ENCODE measurements at regions not wholly inside any gene's neighbourhood (a gene's known extent, or its start where the extent isn't known, plus 50 kb on each side); places are given as distances from the start of the nearest gene placed in this dataset.
A peak's percentile ranks its signal among the peaks of the same experiment; 100 is the strongest.

DNA sequence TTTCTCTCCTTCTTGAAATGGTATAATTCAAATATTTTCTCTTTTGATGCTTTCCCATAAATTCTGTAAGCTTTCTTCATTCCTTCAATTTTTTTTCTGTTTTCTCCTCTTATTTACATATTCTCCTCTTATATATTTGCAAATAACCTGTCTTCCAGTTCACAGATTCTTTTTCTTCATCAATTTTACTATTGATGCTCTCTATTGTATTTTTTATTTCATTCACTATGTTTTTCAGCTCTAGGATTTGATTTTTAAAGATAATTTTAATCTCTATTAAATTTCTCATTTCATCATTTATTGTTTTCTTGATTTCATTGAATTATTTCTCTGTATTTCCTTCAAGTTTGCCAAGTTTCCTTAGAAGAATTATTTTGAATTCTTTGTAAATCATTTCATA, 54.0 kb upstream of the PRPS1L1 start:
- H3K27ac ChIP-seq = no peak overlapping the region
- TF ChIP-seq, protein P1, sequence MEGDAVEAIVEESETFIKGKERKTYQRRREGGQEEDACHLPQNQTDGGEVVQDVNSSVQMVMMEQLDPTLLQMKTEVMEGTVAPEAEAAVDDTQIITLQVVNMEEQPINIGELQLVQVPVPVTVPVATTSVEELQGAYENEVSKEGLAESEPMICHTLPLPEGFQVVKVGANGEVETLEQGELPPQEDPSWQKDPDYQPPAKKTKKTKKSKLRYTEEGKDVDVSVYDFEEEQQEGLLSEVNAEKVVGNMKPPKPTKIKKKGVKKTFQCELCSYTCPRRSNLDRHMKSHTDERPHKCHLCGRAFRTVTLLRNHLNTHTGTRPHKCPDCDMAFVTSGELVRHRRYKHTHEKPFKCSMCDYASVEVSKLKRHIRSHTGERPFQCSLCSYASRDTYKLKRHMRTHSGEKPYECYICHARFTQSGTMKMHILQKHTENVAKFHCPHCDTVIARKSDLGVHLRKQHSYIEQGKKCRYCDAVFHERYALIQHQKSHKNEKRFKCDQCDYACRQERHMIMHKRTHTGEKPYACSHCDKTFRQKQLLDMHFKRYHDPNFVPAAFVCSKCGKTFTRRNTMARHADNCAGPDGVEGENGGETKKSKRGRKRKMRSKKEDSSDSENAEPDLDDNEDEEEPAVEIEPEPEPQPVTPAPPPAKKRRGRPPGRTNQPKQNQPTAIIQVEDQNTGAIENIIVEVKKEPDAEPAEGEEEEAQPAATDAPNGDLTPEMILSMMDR (conservative IDR thresholded peaks at IDR 0.05) = no peak

DNA sequence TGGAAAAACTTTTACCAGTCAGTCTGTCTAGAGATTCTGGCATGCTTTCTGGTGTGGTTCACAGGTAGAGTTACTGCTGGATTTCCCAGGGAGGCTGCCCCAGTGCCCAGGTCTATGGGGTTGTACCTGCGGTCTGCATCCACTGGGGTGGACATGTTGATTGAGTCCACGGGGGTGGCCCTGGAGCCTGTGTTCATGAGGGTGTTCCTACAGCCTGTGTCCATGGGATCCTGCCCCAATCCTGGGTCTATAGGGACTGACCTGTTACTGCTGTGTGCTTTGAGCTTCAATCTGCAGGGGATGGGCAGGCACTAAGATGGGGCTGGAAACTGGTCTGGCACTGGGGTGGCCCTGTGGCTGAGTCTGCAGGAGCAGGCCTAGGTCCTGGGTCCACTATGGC, 54.5 kb upstream of the PRPS1L1 start:
- H3K27ac ChIP-seq = no peak overlapping the region
- TF ChIP-seq, protein P1 (conservative IDR thresholded peaks at IDR 0.05) = no peak

DNA sequence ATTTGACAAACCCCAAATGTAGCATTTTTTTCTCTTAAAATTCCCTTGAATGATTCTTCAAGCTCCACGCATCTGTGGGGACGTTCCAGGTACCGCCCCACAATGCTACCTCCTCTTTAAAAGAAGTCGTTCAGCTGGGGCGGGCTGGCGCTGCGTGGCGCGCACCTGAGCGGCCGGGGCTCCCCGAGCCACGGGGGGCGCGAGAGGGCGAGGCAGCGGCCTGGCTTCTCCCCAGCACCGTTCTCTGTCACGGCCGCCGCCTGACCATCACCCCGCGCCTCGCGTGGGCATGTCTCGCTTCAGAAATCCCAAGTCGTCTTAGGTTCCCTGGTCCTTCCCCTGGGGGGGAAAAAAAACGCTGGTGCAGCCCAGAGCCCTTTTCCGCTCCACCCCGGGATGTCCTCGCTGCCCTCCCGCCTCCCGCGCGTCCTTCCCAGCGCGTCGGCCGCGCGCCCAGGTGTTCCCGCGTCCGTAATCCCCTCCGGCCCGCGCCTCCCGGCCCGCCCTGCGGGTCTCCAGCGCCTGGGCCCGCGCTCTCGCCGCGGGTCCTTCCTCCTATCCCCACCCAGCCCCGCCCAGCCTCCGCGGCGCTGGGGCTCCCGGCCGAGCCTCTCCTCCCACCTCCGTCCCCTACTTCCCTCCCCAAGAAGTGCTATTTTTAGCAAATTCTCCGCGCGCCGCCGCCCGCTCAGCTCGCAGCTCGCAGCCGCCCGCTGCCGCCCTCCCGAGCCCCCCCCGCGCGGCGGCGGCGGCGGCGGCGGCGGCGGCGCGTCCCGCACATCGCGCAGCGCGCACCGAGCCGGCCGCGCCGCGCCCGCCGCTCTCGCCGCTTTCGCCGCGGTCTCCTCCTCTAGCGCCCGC, 58.7 kb upstream of the PRPS1L1 start:
- TF ChIP-seq, protein P1 (conservative IDR thresholded peaks at IDR 0.05) = 0 out of 2 replicates have a peak, but pooled peaks have one; percentile 9
- H3K27ac ChIP-seq = no peak overlapping the region

DNA sequence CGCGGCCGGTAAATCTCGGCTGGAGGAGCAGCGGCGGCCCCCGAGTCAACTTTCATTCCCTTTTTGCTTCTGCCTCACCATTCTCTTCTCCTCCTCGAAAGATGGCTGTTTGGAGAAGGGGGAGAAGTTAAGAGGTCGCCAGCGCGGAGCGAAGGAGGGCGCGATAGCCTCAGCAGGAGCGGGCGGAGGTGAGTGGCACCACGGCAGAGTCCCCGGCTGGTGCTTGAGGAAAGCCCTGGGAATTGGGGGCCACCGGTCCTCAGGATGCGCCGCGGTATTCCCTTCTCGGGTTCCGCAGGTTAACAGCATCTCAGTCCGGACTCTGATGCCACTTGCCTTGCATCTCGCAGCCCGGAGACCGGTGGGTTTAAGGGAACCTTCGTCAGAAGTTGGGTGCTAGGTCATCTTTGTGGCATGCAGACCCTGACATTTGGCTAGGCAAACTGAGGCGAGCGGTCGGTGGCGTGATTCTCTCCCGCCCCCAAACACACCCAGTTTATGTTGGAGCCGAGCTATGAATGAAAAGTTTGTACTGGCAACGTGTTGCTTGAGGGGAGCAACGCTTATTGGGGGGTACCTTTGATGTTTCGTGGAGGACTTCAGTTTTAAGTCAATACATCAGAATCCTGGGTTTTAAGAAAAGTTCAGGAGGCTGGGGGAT, 59.5 kb upstream of the PRPS1L1 start:
- H3K27ac ChIP-seq = no peak overlapping the region
- TF ChIP-seq, protein P1 (conservative IDR thresholded peaks at IDR 0.05) = no peak

DNA sequence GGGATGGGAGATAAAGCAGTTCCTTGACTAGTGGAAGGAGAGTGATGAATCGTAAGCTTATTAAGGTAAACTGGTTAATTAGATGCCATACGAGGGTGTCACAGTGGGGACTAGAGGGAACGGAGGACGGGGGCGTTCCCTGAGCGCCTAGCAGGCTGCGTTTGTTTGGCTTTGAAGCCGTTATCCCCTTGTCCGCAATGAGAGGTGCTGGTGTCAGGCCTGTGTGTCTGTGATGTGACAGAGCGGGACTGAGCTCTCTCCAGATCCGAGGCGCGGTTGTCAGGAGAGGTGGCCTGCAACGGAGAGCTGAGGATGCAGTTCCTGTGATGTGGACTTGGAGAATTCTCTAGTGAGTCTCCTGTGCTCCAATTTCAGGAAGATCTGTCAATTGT, 60.0 kb upstream of the PRPS1L1 start:
- H3K27ac ChIP-seq = no peak overlapping the region
- TF ChIP-seq, protein P1 (conservative IDR thresholded peaks at IDR 0.05) = no peak

DNA sequence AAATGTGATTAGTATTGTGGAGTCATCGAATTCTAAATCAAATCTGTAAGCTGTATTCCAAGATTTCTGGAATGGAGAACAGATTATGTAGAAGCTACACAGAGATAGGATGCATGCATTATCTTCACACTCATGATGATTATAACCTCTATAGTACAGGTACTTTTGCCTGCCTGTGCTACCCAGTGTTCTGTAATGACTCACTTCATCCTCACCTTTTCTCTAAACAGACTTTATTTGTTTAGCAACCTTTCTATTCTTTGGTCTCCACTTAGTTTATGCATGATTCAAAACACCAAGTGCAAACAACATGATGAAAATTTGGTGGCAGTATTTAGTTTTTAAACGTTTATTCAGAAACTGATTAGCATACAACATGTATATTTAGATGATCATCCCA, 68.4 kb upstream of the PRPS1L1 start:
- H3K27ac ChIP-seq = no peak overlapping the region
- TF ChIP-seq, protein P1 (conservative IDR thresholded peaks at IDR 0.05) = no peak

DNA sequence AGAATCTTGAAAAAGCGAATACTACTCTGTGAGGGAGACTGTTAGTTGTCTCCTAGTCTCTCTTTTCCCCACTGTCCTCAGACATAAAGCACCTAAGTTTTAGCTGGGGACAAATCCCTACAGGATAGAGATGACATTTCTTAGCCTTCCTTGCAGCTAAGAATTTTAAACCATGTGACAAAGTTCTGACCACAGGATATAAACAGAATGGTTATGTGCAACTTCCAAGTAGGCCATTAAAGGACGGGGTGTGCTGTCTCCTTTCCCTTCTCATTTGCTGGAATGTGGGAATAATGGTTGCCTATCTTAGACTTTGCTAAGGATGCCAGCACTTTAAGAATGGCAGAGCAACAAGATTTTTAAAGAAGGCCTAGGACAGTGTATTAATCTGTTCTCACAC, 74.9 kb upstream of the PRPS1L1 start:
- no peak overlapping the region for H3K27ac ChIP-seq

More for the DNA sequence above, 74.9 kb upstream of the PRPS1L1 start:
- TF ChIP-seq, protein P1 (conservative IDR thresholded peaks at IDR 0.05) = no peak
